Activated T-helper 17 cell treated with anti-CD3 and anti-CD28 coated beads, Interleukin-2, amount 50 U/mL, for 72 hours (primary cell): ENCODE measurements at regions not wholly inside any gene's neighbourhood (a gene's known extent, or its start where the extent isn't known, plus 50 kb on each side); places are given as distances from the start of the nearest gene placed in this dataset.

Source experiments
- ATAC-seq: fragments of 150-1000 bp; cut with Tn5 transposase; replicated peaks from 2 replicates; pipeline ENCODE4 v1.10.0; 2021; ENCODE audit warnings: mild to moderate bottlenecking, moderate library complexity
- H3K27ac Mint-ChIP-seq: one replicate; pipeline ENCODE4 v1.8.0; 2022; ENCODE audit warnings: mixed read lengths
- H3K27me3 Mint-ChIP-seq: one replicate; pipeline ENCODE4 v1.8.0; 2022; ENCODE audit warnings: mixed read lengths
- H3K36me3 Mint-ChIP-seq: one replicate; pipeline ENCODE4 v1.8.0; 2022; ENCODE audit warnings: low read depth, mild to moderate bottlenecking, mixed read lengths
- H3K4me1 Mint-ChIP-seq: one replicate; pipeline ENCODE4 v1.8.0; 2022; ENCODE audit warnings: mixed read lengths
- H3K4me3 Mint-ChIP-seq: one replicate; pipeline ENCODE4 v1.8.0; 2022; ENCODE audit warnings: mild to moderate bottlenecking, mixed read lengths
- H3K9me3 Mint-ChIP-seq: one replicate; pipeline ENCODE4 v1.8.0; 2022; ENCODE audit warnings: mixed read lengths

GRCh38 chr7:46681865-46682503 lies 760.9 kb upstream of the IGFBP3 start:
- no peaks in the 10 kb centered on the region for H3K27me3 Mint-ChIP-seq
- H3K27ac Mint-ChIP-seq: no peak overlapping the region
- no peak for ATAC-seq
- H3K4me1 Mint-ChIP-seq: no peaks in the 10 kb centered on the region
- H3K9me3 Mint-ChIP-seq: peaks cover 2% of the 10 kb centered on the region
- no peak overlapping the region for H3K4me3 Mint-ChIP-seq
- H3K36me3 Mint-ChIP-seq: no peaks in the 10 kb centered on the region

GRCh38 chr7:46680147-46680546 lies 759.1 kb upstream of the IGFBP3 start:
- no peaks in the 10 kb centered on the region for H3K4me1 Mint-ChIP-seq
- no peak overlapping the region for H3K4me3 Mint-ChIP-seq

GRCh38 chr7:46679671-46680070 lies 758.6 kb upstream of the IGFBP3 start:
- Mint-ChIP-seq H3K27ac (no peak overlapping the region), H3K27me3 (no peaks in the 10 kb centered on the region), H3K9me3 (peaks cover 4% of the 10 kb centered on the region), H3K4me3 (no peak overlapping the region), H3K36me3 (no peaks in the 10 kb centered on the region), H3K4me1 (no peaks in the 10 kb centered on the region)
- ATAC-seq: no peak

More at GRCh38 chr7:46680147-46680546, 759.1 kb upstream of the IGFBP3 start:
- H3K27me3 Mint-ChIP-seq: no peaks in the 10 kb centered on the region
- ATAC-seq: no peak
- H3K9me3 Mint-ChIP-seq: peaks cover 4% of the 10 kb centered on the region
- H3K36me3 Mint-ChIP-seq: no peaks in the 10 kb centered on the region
- no peak overlapping the region for H3K27ac Mint-ChIP-seq

- Mint-ChIP-seq H3K9me3 (peaks cover 4% of the 10 kb centered on the region), H3K27ac (no peak overlapping the region), H3K4me3 (no peak overlapping the region), H3K27me3 (no peaks in the 10 kb centered on the region), H3K4me1 (no peaks in the 10 kb centered on the region), H3K36me3 (no peaks in the 10 kb centered on the region)
- ATAC-seq: no peak
Measured at GRCh38 chr7:46678421-46678820, 757.3 kb upstream of the IGFBP3 start.

- Mint-ChIP-seq H3K36me3 (no peaks in the 10 kb centered on the region), H3K27me3 (no peaks in the 10 kb centered on the region), H3K9me3 (peaks cover 8% of the 10 kb centered on the region), H3K4me1 (no peaks in the 10 kb centered on the region), H3K4me3 (no peak overlapping the region), H3K27ac (no peak overlapping the region)
- no peak for ATAC-seq
Measured at GRCh38 chr7:46675456-46675855, 754.4 kb upstream of the IGFBP3 start.

GRCh38 chr7:46672861-46673260 lies 751.8 kb upstream of the IGFBP3 start:
- no peak for ATAC-seq
- Mint-ChIP-seq H3K9me3 (peaks cover 11% of the 10 kb centered on the region), H3K4me1 (no peaks in the 10 kb centered on the region), H3K4me3 (no peak overlapping the region), H3K27ac (no peak overlapping the region), H3K36me3 (no peaks in the 10 kb centered on the region), H3K27me3 (no peaks in the 10 kb centered on the region)

GRCh38 chr7:46671108-46671769 lies 750.2 kb upstream of the IGFBP3 start:
- ATAC-seq: no peak
- Mint-ChIP-seq H3K36me3 (no peaks in the 10 kb centered on the region), H3K9me3 (peaks cover 11% of the 10 kb centered on the region), H3K27me3 (no peaks in the 10 kb centered on the region), H3K4me1 (no peaks in the 10 kb centered on the region), H3K4me3 (no peak overlapping the region), H3K27ac (no peak overlapping the region)

GRCh38 chr7:46669028-46669427 lies 748.0 kb upstream of the IGFBP3 start:
- Mint-ChIP-seq H3K4me3 (no peak overlapping the region), H3K27me3 (no peaks in the 10 kb centered on the region), H3K36me3 (no peaks in the 10 kb centered on the region), H3K4me1 (no peaks in the 10 kb centered on the region), H3K27ac (no peak overlapping the region), H3K9me3 (peaks cover 11% of the 10 kb centered on the region)
- ATAC-seq: no peak

- Mint-ChIP-seq H3K9me3 (peaks cover 4% of the 10 kb centered on the region), H3K27ac (no peak overlapping the region), H3K36me3 (no peaks in the 10 kb centered on the region), H3K4me3 (no peak overlapping the region), H3K4me1 (no peaks in the 10 kb centered on the region), H3K27me3 (no peaks in the 10 kb centered on the region)
- no peak for ATAC-seq
Measured at GRCh38 chr7:46664453-46664852, 743.4 kb upstream of the IGFBP3 start.

GRCh38 chr7:46663025-46663424 lies 742.0 kb upstream of the IGFBP3 start:
- no peaks in the 10 kb centered on the region for H3K36me3 Mint-ChIP-seq
- H3K4me3 Mint-ChIP-seq: no peak overlapping the region
- no peaks in the 10 kb centered on the region for H3K27me3 Mint-ChIP-seq
- H3K4me1 Mint-ChIP-seq: no peaks in the 10 kb centered on the region
- H3K27ac Mint-ChIP-seq: no peak overlapping the region
- no peak for ATAC-seq
- H3K9me3 Mint-ChIP-seq: peaks cover 4% of the 10 kb centered on the region

GRCh38 chr7:46661431-46661830 lies 740.4 kb upstream of the IGFBP3 start:
- Mint-ChIP-seq H3K27me3 (no peaks in the 10 kb centered on the region), H3K27ac (no peak overlapping the region), H3K4me3 (no peak overlapping the region), H3K9me3 (peaks cover 6% of the 10 kb centered on the region), H3K4me1 (no peaks in the 10 kb centered on the region), H3K36me3 (no peaks in the 10 kb centered on the region)
- ATAC-seq: no peak

GRCh38 chr7:46660402-46660980 lies 739.4 kb upstream of the IGFBP3 start:
- H3K27ac Mint-ChIP-seq: no peak overlapping the region
- no peak overlapping the region for H3K4me3 Mint-ChIP-seq
- H3K4me1 Mint-ChIP-seq: no peaks in the 10 kb centered on the region
- no peak for ATAC-seq
- H3K36me3 Mint-ChIP-seq: no peaks in the 10 kb centered on the region
- H3K9me3 Mint-ChIP-seq: peaks cover 6% of the 10 kb centered on the region
- H3K27me3 Mint-ChIP-seq: no peaks in the 10 kb centered on the region

- Mint-ChIP-seq H3K4me3 (no peak overlapping the region), H3K36me3 (no peaks in the 10 kb centered on the region), H3K27me3 (no peaks in the 10 kb centered on the region), H3K4me1 (no peaks in the 10 kb centered on the region), H3K27ac (no peak overlapping the region), H3K9me3 (peaks cover 6% of the 10 kb centered on the region)
- no peak for ATAC-seq
Measured at GRCh38 chr7:46658281-46658680, 737.2 kb upstream of the IGFBP3 start.

GRCh38 chr7:46654546-46655443 lies 733.7 kb upstream of the IGFBP3 start:
- H3K4me1 Mint-ChIP-seq: no peaks in the 10 kb centered on the region
- H3K27me3 Mint-ChIP-seq: no peaks in the 10 kb centered on the region
- no peak overlapping the region for H3K27ac Mint-ChIP-seq
- H3K9me3 Mint-ChIP-seq: peaks cover 12% of the 10 kb centered on the region
- ATAC-seq: no peak
- H3K36me3 Mint-ChIP-seq: no peaks in the 10 kb centered on the region
- no peak overlapping the region for H3K4me3 Mint-ChIP-seq
